K562 (cell line): ENCODE measurements at regions not wholly inside any gene's neighbourhood (a gene's known extent, or its start where the extent isn't known, plus 50 kb on each side); places are given as distances from the start of the nearest gene placed in this dataset.

ENCODE experiments used
- ATAC-seq: fragments of 200-7000 bp; cut with Tn5 transposase; 3 replicates; pipeline ENCODE4 v1.9.1; 2020; ENCODE audit warnings: moderate library complexity
- BruUV-seq: library from RNA; stranded (reverse); fragments of 400-500 nt; replicated peaks from 2 replicates; lab custom pipeline; 2021; lab: Mats Ljungman, UMichigan
- CTCF ChIA-PET: fragments of 300-600 bp; formaldehyde crosslinking; extraction: SDS; loops from one replicate; lab custom pipeline; 2021; ENCODE audit warnings: low intra/inter-chr PET ratio; lab: Yijun Ruan, JAX
- POLR2A ChIA-PET: fragments of 300-600, 350-650 bp; sonication (Branson Sonifier 250); formaldehyde crosslinking; extraction: SDS; loops from one replicate; lab custom pipeline; 2021; ENCODE audit warnings: antibody characterized with exemption, inconsistent platforms; lab: Yijun Ruan, JAX
- DNase-seq, 4 experiments: peaks; one replicate each; pipeline versions ENCODE4 v3.0.0 to v3.0.0-alpha.2; 2011 to 2018; ENCODE audit warnings: low spot score in 3 of 4, mixed read lengths in 3 of 4; ENCODE audit errors: extremely low read depth in 1 of 4
- FAIRE-seq: peaks from 2 replicates; lab custom pipeline; 2011; peaks lifted over from hg19 to GRCh38; lab: Jason Lieb, UNC
- H2AFZ ChIP-seq: 2 replicates; pipeline ENCODE4 v1.6.0; 2011; ENCODE audit warnings: low read depth, low read length, control low read depth, inconsistent platforms
- H3K27ac ChIP-seq: fragments of 200-600 bp; 3 replicates; pipeline ENCODE4 v1.8.0; 2011; ENCODE audit warnings: low read depth, mild to moderate bottlenecking, control low read depth, inconsistent platforms, low read length, moderate library complexity, mixed read lengths; ENCODE audit errors: extremely low read depth
- H3K27me3 ChIP-seq, 2 experiments: fragments of 300-600 bp in 1 of 2; 2 replicates in 1 of 2; 3 replicates in 1 of 2; pipeline versions ENCODE4 v1.6.0 to v1.8.0; 2011; ENCODE audit warnings: inconsistent platforms in 2 of 2, low read length in 2 of 2, mild to moderate bottlenecking in 1 of 2, mixed read lengths in 1 of 2, moderate library complexity in 1 of 2; ENCODE audit not compliant: control insufficient read depth in 2 of 2, insufficient read depth in 2 of 2
- H3K36me3 ChIP-seq: fragments of 300-600 bp; 3 replicates; pipeline ENCODE4 v1.8.0; 2011; ENCODE audit warnings: mild to moderate bottlenecking, low read length, inconsistent platforms; ENCODE audit not compliant: control insufficient read depth, insufficient read depth
- H3K4me1 ChIP-seq, 2 experiments: fragments of 200-600 bp in 1 of 2; replicated peaks in 1 of 2; 2 replicates in 1 of 2; 3 replicates in 1 of 2; pipeline versions ENCODE4 v1.5.1 to v1.8.0; 2011; ENCODE audit warnings: inconsistent platforms in 2 of 2, low read length in 2 of 2, mild to moderate bottlenecking in 1 of 2, mixed read lengths in 1 of 2, moderate library complexity in 1 of 2; ENCODE audit not compliant: control insufficient read depth in 2 of 2, insufficient read depth in 2 of 2
- H3K4me2 ChIP-seq: 2 replicates; pipeline ENCODE4 v1.6.1; 2011; ENCODE audit warnings: low read length, control low read depth, inconsistent platforms, mixed read lengths; ENCODE audit not compliant: insufficient read depth
- H3K4me3 ChIP-seq: fragments of 200-600 bp; sonication (generic), shearing (Covaris generic); 2 replicates; pipeline ENCODE4 v1.5.1; 2016; ENCODE audit warnings: control low read depth, inconsistent platforms
- H3K79me2 ChIP-seq: fragments of 200-600 bp; 3 replicates; pipeline ENCODE4 v1.8.0; 2011; ENCODE audit warnings: low read length, inconsistent platforms; ENCODE audit not compliant: control insufficient read depth, insufficient read depth
- H3K9ac ChIP-seq, 2 experiments: 2 replicates each; pipeline versions ENCODE4 v1.6.0 to v1.6.1; 2011; ENCODE audit warnings: low read depth in 2 of 2, low read length in 2 of 2, control low read depth in 1 of 2, inconsistent platforms in 1 of 2, mild to moderate bottlenecking in 1 of 2, mixed read lengths in 1 of 2; ENCODE audit not compliant: insufficient read depth in 1 of 2
- H3K9me1 ChIP-seq: one replicate; pipeline ENCODE4 v1.6.0; 2011; ENCODE audit warnings: inconsistent platforms, mild to moderate bottlenecking, low read length, moderate library complexity; ENCODE audit not compliant: control insufficient read depth, insufficient read depth
- H3K9me3 ChIP-seq: replicated peaks from 2 replicates; pipeline ENCODE4 v1.5.1; 2011; ENCODE audit warnings: low read depth, low read length, inconsistent platforms; ENCODE audit not compliant: control insufficient read depth, insufficient read depth
- H4K20me1 ChIP-seq: replicated peaks from 2 replicates; pipeline ENCODE4 v1.6.1; 2011; ENCODE audit warnings: low read length, inconsistent platforms, mixed read lengths; ENCODE audit not compliant: control insufficient read depth, insufficient read depth
- BACH1 ChIP-seq: fragments of 200-800 bp; sonication (Bioruptor generic); IDR thresholded peaks from 2 replicates; pipeline ENCODE4 v1.6.1; 2016; ENCODE audit warnings: missing genetic modification characterization, missing compliant biosample characterization
- EZH2 ChIP-seq: IDR thresholded peaks from 2 replicates; pipeline ENCODE4 v1.6.1; 2012; ENCODE audit warnings: low read depth, mild to moderate bottlenecking, inconsistent platforms, low read length, borderline replicate concordance
- GATAD2B ChIP-seq: fragments of 450-650 bp; IDR thresholded peaks from 2 replicates; pipeline ENCODE4 v1.6.1; 2017; ENCODE audit warnings: mild to moderate bottlenecking, borderline replicate concordance
- HNRNPLL ChIP-seq: fragments of 200-400 bp; formaldehyde crosslinking; IDR thresholded peaks from 2 replicates; pipeline ENCODE4 v1.6.1; 2017; ENCODE audit warnings: low read length, low read depth, mild to moderate bottlenecking; ENCODE audit not compliant: poor library complexity, severe bottlenecking
- MITF ChIP-seq: IDR thresholded peaks from 2 replicates; pipeline ENCODE4 v1.6.1; 2014; ENCODE audit warnings: antibody characterized with exemption
- MTF1 ChIP-seq: fragments of 250-450 bp; sonication (Bioruptor Pico); IDR thresholded peaks from 2 replicates; pipeline ENCODE4 v1.9.0; 2021; ENCODE audit warnings: moderate library complexity, mild to moderate bottlenecking, inconsistent platforms, borderline replicate concordance
- OTX1 ChIP-seq: fragments of 450-650 bp; formaldehyde crosslinking; IDR thresholded peaks from 2 replicates; pipeline ENCODE4 v1.4.0; 2022; ENCODE audit warnings: mild to moderate bottlenecking
- RBM17 ChIP-seq: fragments of 200-400 bp; formaldehyde crosslinking; IDR thresholded peaks from 2 replicates; pipeline ENCODE4 v1.6.1; 2017; ENCODE audit warnings: low read depth, mild to moderate bottlenecking, low read length, borderline replicate concordance
- RNF2 ChIP-seq: sonication (generic); IDR thresholded peaks from 2 replicates; pipeline ENCODE4 v1.6.1; 2016
- TAL1 ChIP-seq: fragments of 450-650 bp; IDR thresholded peaks from 2 replicates; pipeline ENCODE4 v1.6.1; 2016; ENCODE audit warnings: mild to moderate bottlenecking
- ZBTB26 ChIP-seq: fragments of 450-650 bp; formaldehyde crosslinking; IDR thresholded peaks from 2 replicates; pipeline ENCODE4 v1.4.0; 2022; ENCODE audit warnings: missing genetic modification characterization
- ZNF512 ChIP-seq: IDR thresholded peaks from 2 replicates; pipeline ENCODE4 v1.6.1; 2016; ENCODE audit warnings: missing genetic modification characterization, missing compliant biosample characterization
- ZNF561 ChIP-seq: fragments of 450-650 bp; formaldehyde crosslinking; conservative IDR thresholded peaks from 2 replicates; pipeline ENCODE4 v1.4.0; 2020; ENCODE audit warnings: mild to moderate bottlenecking, moderate library complexity
- WGBS: fragments of 100-300 bp; shearing (Covaris generic); methylation state at CpG from one replicate; pipeline ENCODE4 v1.1.6; 2016; ENCODE audit warnings: low coverage, mixed read lengths; ENCODE audit not compliant: insufficient coverage; ENCODE audit errors: missing lambda C conversion rate; 5-methylcytosine and 5-hydroxymethylcytosine counted together
- in situ Hi-C: fragments of 300-500 bp; cut with MboI; formaldehyde crosslinking; loops from 4 replicates; pipeline ENCODE4 v1.15.0; 2018; ENCODE audit warnings: inconsistent platforms, mixed read lengths
- intact Hi-C: fragments of 100-400 bp; cut with micrococcal nuclease; formaldehyde crosslinking; loops from 2 replicates; pipeline ENCODE4 v1.14.2; 2022
- TF ChIP-seq, protein P1 (sequence below): IDR thresholded peaks from 3 replicates; pipeline ENCODE4 v1.6.1; 2011; ENCODE audit warnings: borderline replicate concordance, mild to moderate bottlenecking, moderate library complexity; ENCODE audit not compliant: insufficient read length; ENCODE audit errors: extremely low read depth

GRCh38 chr3:154794391-154794790, 285.7 kb upstream of the MME start (continued):
- TF ChIP-seq GATAD2B (no peak), BACH1 (tag) (no peak), TAL1 (no peak), HNRNPLL (no peak), ZNF561 (CRISPR knock-in tag) (no peak), RBM17 (no peak), MITF (no peak), RNF2 (no peak)

DNA sequence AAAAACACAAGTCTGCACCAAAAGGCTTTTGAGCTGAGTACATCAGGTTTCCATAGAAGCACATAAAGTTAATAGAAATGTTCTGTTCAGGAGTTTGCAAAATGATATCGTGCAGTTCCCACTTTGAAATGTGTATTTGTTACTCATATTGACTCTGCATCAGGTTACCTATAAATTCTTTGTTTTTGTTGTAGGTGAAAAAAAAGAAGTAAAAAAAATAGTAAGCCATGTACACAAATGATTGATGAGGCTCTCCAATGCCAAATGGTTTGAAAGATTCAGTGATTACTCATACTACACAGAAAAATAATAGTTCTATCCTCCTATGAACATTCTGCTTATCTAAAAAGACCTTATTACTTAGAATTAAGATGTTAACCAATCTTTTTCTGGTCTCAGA, 287.3 kb upstream of the MME start:
- Histone ChIP-seq H3K27ac (no peak overlapping the region), H3K79me2 (no peaks in the 10 kb centered on the region), H3K4me2 (no peak overlapping the region), H3K9me3 (no peaks in the 10 kb centered on the region), H3K36me3 (no peaks in the 10 kb centered on the region), H3K4me1 (no peaks in the 10 kb centered on the region), H3K9ac (no peak overlapping the region), H2AFZ (no peak overlapping the region), H4K20me1 (no peaks in the 10 kb centered on the region), H3K4me3 (no peak overlapping the region), H3K9me1 (no peaks in the 10 kb centered on the region), H3K27me3 (no peaks in the 10 kb centered on the region)
- no peak for ATAC-seq
- intact Hi-C loops (no loop called here), in situ Hi-C loops (no loop called here)
- 0% methylated on average over 1 of the region's 1 CpG for WGBS
- FAIRE-seq: no peak
- POLR2A ChIA-PET: interaction anchor here (1.0 kb wide), 1 partner anchor 12 kb away, joined by 3 read pairs; no protein-coding TSS in a partner anchor
- no TSS peak for BruUV-seq
- DNase-seq: no peak
- CTCF ChIA-PET: no interaction called here
- TF ChIP-seq, protein P1, sequence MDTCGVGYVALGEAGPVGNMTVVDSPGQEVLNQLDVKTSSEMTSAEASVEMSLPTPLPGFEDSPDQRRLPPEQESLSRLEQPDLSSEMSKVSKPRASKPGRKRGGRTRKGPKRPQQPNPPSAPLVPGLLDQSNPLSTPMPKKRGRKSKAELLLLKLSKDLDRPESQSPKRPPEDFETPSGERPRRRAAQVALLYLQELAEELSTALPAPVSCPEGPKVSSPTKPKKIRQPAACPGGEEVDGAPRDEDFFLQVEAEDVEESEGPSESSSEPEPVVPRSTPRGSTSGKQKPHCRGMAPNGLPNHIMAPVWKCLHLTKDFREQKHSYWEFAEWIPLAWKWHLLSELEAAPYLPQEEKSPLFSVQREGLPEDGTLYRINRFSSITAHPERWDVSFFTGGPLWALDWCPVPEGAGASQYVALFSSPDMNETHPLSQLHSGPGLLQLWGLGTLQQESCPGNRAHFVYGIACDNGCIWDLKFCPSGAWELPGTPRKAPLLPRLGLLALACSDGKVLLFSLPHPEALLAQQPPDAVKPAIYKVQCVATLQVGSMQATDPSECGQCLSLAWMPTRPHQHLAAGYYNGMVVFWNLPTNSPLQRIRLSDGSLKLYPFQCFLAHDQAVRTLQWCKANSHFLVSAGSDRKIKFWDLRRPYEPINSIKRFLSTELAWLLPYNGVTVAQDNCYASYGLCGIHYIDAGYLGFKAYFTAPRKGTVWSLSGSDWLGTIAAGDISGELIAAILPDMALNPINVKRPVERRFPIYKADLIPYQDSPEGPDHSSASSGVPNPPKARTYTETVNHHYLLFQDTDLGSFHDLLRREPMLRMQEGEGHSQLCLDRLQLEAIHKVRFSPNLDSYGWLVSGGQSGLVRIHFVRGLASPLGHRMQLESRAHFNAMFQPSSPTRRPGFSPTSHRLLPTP: no peak
- TF ChIP-seq ZNF512 (tag) (no peak), EZH2 (no peak), ZBTB26 (CRISPR knock-in tag) (no peak), OTX1 (CRISPR knock-in tag) (no peak), MTF1 (CRISPR knock-in tag) (no peak)
